ENCODE measurements at regions not wholly inside any gene's neighbourhood (a gene's known extent, or its start where the extent isn't known, plus 50 kb on each side); places are given as distances from the start of the nearest gene placed in this dataset.

- DNase-seq = no peak
Observed at GRCh38 chr10:21166557-21167287, 269.6 kb upstream of the NEBL start.

- no peak for DNase-seq
Observed at GRCh38 chr10:21165489-21165888, 268.4 kb upstream of the NEBL start.

- DNase-seq = no peak
Observed at GRCh38 chr10:21164687-21165086, 267.6 kb upstream of the NEBL start.

GRCh38 chr10:21162948-21163347, 265.8 kb upstream of the NEBL start:
- DNase-seq = no peak

- no peak for DNase-seq
Observed at GRCh38 chr10:21161647-21162046, 264.5 kb upstream of the NEBL start.

GRCh38 chr10:21161090-21161625, 264.0 kb upstream of the NEBL start:
- DNase-seq = no peak

- peak; percentile 31 for DNase-seq
Observed at GRCh38 chr10:21160116-21160515, 263.0 kb upstream of the NEBL start.

GRCh38 chr10:21159669-21160068, 262.6 kb upstream of the NEBL start:
- DNase-seq = no peak

GRCh38 chr10:21158301-21158700, 261.2 kb upstream of the NEBL start:
- no peak for DNase-seq

GRCh38 chr10:21157664-21158063, 260.6 kb upstream of the NEBL start:
- DNase-seq = no peak

GRCh38 chr10:21150166-21150565, 253.1 kb upstream of the NEBL start:
- no peak for DNase-seq

GRCh38 chr10:21146436-21146789, 249.3 kb upstream of the NEBL start:
- DNase-seq = no peak

- DNase-seq = peak; percentile 52
Observed at GRCh38 chr10:21145751-21146435, 248.8 kb upstream of the NEBL start.

- no peak for DNase-seq
Observed at GRCh38 chr10:21144047-21144446, 246.9 kb upstream of the NEBL start.

GRCh38 chr10:21141946-21142492, 244.9 kb upstream of the NEBL start:
- no peak for DNase-seq

- DNase-seq = no peak
Observed at GRCh38 chr10:21138769-21139340, 241.7 kb upstream of the NEBL start.

GRCh38 chr10:21135023-21135931, 238.2 kb upstream of the NEBL start:
- no peak for DNase-seq

- DNase-seq = no peak
Observed at GRCh38 chr10:21134645-21135022, 237.5 kb upstream of the NEBL start.

- DNase-seq = no peak
Observed at GRCh38 chr10:21130683-21131442, 233.8 kb upstream of the NEBL start.

GRCh38 chr10:21130108-21130507, 233.0 kb upstream of the NEBL start:
- no peak for DNase-seq

- no peak for DNase-seq
Observed at GRCh38 chr10:21125471-21126228, 228.5 kb upstream of the NEBL start.

Measured in NCI-H2227 treated with DMSO at 0.1 percent for 48 hours (cell line).